HUES48 (cell line): ENCODE measurements at regions not wholly inside any gene's neighbourhood (a gene's known extent, or its start where the extent isn't known, plus 50 kb on each side); places are given as distances from the start of the nearest gene placed in this dataset.
A peak's percentile ranks its signal among the peaks of the same experiment; 100 is the strongest.
"Not testable (repeated sequence)": the region's sequence is repeated elsewhere in the genome, so short reads cannot be mapped to it uniquely, and the experiment has no call there.

ENCODE experiments used
- H3K27ac ChIP-seq: one replicate; pipeline ENCODE4 v1.7.0; 2013; ENCODE audit warnings: low read depth, low read length, inconsistent platforms
- H3K27me3 ChIP-seq: 2 replicates; pipeline ENCODE4 v1.6.1; 2013; ENCODE audit warnings: mild to moderate bottlenecking, low read length; ENCODE audit not compliant: control insufficient read depth, insufficient read depth
- H3K36me3 ChIP-seq: 2 replicates; pipeline ENCODE4 v1.6.1; 2013; ENCODE audit warnings: low read length; ENCODE audit not compliant: control insufficient read depth, insufficient read depth
- H3K4me1 ChIP-seq: 2 replicates; pipeline ENCODE4 v1.6.1; 2013; ENCODE audit warnings: mild to moderate bottlenecking, low read length; ENCODE audit not compliant: control insufficient read depth, insufficient read depth
- H3K4me3 ChIP-seq: 2 replicates; pipeline ENCODE4 v1.5.1; 2013; ENCODE audit warnings: mild to moderate bottlenecking, low read depth, low read length
- H3K9ac ChIP-seq: 2 replicates; pipeline ENCODE4 v1.6.1; 2013; ENCODE audit warnings: mild to moderate bottlenecking, low read depth, low read length, moderate library complexity
- H3K9me3 ChIP-seq: 2 replicates; pipeline ENCODE4 v1.6.1; 2013; ENCODE audit warnings: low read length; ENCODE audit not compliant: control insufficient read depth, insufficient read depth

GRCh38 chr22:25447686-25448434 lies 116.6 kb upstream of the GRK3 start:
- Histone ChIP-seq H3K9me3 (no peaks in the 10 kb centered on the region), H3K27me3 (no peaks in the 10 kb centered on the region), H3K27ac (no peak overlapping the region), H3K4me1 (peaks cover 9% of the 10 kb centered on the region; the same call in 1 of the 2 replicates), H3K36me3 (no peaks in the 10 kb centered on the region), H3K4me3 (peak overlapping the region; percentile 97), H3K9ac (peak overlapping the region; percentile 70)

GRCh38 chr22:25448435-25449051 lies 115.9 kb upstream of the GRK3 start:
- Histone ChIP-seq H3K9ac (peak overlapping the region; percentile 70), H3K27me3 (no peaks in the 10 kb centered on the region), H3K9me3 (no peaks in the 10 kb centered on the region), H3K4me1 (peaks cover 9% of the 10 kb centered on the region; the same call in 1 of the 2 replicates), H3K27ac (no peak overlapping the region), H3K36me3 (peaks cover 5% of the 10 kb centered on the region), H3K4me3 (peak overlapping the region; percentile 97)

DNA sequence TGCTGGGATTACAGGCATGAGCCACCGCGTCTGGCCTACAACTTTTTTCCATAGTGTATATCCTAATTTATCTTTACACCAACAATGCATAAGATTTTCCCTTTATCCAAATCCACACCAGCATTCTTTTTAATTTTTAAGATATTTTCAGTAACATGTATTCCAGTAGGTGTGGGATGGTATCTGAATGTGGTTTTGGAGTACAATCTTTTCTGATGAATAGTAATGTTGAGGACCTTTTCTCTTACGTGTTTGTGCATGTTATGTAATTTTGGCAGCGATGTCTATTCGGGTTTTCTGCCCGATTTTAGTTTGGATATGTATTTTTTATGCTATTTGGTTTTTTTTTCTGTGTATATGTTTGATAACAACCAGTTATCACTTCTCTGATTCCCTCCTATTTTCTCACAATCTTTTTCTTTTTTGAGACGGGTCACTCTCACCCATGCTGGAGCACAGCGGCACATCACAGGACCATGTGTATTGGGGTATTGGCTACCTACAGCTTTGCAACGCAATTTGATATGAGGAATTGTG lies 114.6 kb upstream of the GRK3 start:
- Histone ChIP-seq H3K4me3 (0 out of 2 replicates have a peak overlapping the region, but pooled peaks have one; percentile 3), H3K9ac (no peak overlapping the region), H3K27me3 (no peaks in the 10 kb centered on the region), H3K36me3 (peaks cover 12% of the 10 kb centered on the region), H3K27ac (no peak overlapping the region), H3K9me3 (no peaks in the 10 kb centered on the region), H3K4me1 (peaks cover 9% of the 10 kb centered on the region; the same call in 1 of the 2 replicates)

- Histone ChIP-seq H3K36me3 (peaks cover 14% of the 10 kb centered on the region), H3K27me3 (no peaks in the 10 kb centered on the region), H3K4me1 (peaks cover 9% of the 10 kb centered on the region; the same call in 1 of the 2 replicates), H3K4me3 (no peak overlapping the region), H3K9ac (no peak overlapping the region; the same call in 1 of the 2 replicates), H3K9me3 (no peaks in the 10 kb centered on the region), H3K27ac (no peak overlapping the region)
Observed at GRCh38 chr22:25451480-25452114, 112.9 kb upstream of the GRK3 start.

DNA sequence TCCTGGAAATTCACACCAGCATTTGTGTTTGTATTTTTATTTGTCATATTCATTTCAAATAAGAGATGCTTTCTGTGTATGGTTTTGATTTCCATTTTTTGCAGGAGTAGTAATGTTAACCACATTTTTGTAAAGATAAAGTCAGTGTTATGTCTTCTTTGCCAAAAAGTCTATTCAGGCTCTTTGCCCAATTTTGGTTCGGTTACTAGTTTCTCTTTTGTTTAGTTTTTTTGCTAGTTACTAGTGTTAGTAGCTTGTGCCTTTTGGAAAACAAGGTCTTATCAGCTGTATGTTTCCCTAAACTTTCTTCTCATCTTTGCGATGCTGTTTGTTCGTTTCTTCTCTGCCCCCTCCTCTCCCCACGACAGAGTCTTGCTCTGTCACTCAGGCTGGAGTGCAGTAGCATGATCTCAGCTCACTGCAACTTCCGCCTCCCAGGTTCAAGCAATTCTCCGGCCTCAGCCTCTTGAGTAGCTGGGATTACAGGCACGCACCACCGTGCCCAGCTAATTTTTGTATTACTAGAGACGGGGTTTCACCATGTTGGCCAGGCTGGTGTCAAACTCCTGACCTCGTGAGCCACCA lies 112.3 kb upstream of the GRK3 start:
- Histone ChIP-seq H3K9me3 (no peaks in the 10 kb centered on the region), H3K36me3 (peaks cover 16% of the 10 kb centered on the region), H3K4me1 (peaks cover 9% of the 10 kb centered on the region; the same call in 1 of the 2 replicates), H3K27me3 (no peaks in the 10 kb centered on the region), H3K9ac (no peak overlapping the region; the same call in 1 of the 2 replicates), H3K27ac (no peak overlapping the region), H3K4me3 (no peak overlapping the region)

GRCh38 chr22:25453058-25453457 lies 111.4 kb upstream of the GRK3 start:
- no peaks in the 10 kb centered on the region for H3K9me3 ChIP-seq
- H3K36me3 ChIP-seq, result peaks cover 23% of the 10 kb centered on the region
- no peak overlapping the region for H3K4me3 ChIP-seq
- H3K27ac ChIP-seq, result no peak overlapping the region
- H3K9ac ChIP-seq, result no peak overlapping the region
- no peaks in the 10 kb centered on the region for H3K27me3 ChIP-seq
- 0 out of 2 replicates have a peak, but pooled peaks cover 5% of the 10 kb centered on the region for H3K4me1 ChIP-seq

- Histone ChIP-seq H3K4me3 (no peak overlapping the region), H3K9ac (no peak overlapping the region), H3K4me1 (0 out of 2 replicates have a peak, but pooled peaks cover 5% of the 10 kb centered on the region), H3K9me3 (no peaks in the 10 kb centered on the region), H3K27ac (no peak overlapping the region), H3K27me3 (no peaks in the 10 kb centered on the region), H3K36me3 (peaks cover 25% of the 10 kb centered on the region)
Observed at GRCh38 chr22:25453557-25453956, 110.9 kb upstream of the GRK3 start.

DNA sequence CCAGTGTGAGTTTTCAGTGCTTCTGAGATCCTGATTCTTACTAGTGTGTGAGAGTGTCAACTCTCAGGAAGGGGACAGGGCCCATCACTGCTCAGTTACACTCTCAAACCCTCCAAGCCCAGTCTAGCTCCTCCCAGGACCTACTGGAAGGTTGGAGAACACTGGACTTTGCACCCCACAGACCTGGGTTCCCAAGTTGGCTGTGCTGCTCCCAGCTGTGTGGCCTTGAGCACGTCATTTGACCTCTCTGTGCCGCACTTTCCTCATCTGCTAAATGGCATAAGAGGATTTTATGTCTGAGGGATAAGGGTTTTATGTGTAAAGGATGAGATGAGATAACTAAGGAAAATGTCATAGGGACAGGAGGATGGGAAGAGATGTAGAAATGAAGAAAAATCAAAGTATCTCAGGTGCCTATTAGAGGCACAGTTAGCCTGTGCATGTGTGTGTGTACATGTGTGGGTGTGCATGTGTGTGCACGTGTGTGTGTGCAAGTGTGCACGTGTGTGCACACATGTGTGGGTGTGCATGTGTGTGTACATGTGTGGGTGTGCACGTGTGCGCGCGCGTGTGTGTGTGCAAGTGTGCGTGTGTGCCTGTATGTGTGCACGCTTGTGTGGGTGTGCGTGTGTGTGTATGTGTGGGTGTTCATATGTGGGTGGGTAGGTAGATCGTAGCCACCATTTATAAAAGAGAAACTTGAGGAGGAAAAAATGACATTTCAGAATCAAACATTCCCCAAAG lies 108.0 kb upstream of the GRK3 start:
- H3K27ac ChIP-seq, H3K9ac ChIP-seq, H3K4me1 ChIP-seq, H3K9me3 ChIP-seq, H3K27me3 ChIP-seq, H3K4me3 ChIP-seq: not testable (repeated sequence)
- peaks cover 53% of the 10 kb centered on the region for H3K36me3 ChIP-seq

DNA sequence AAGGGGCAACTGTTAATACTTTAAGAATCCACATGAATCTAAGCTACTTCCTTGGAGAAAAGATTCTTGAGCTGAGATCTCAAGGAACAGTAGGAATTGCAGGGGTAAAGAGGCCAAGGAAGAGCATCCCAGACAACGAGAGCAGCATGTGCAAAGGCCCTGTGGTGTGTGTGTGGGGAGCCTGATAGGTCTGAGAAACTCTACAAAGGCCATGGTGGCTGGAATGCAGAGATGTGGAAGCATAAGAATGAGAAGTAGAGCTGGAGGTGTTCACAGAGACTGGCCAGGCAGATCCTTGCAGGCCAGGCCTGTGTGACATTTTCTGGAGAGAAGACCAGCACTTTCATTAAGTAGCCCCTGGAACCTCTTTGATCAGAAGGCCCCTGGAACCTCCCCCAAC lies 105.8 kb upstream of the GRK3 start:
- not testable (repeated sequence) for H3K27me3 ChIP-seq, H3K4me3 ChIP-seq, H3K9ac ChIP-seq, H3K9me3 ChIP-seq, H3K27ac ChIP-seq, H3K4me1 ChIP-seq
- H3K36me3 ChIP-seq, result peaks cover 48% of the 10 kb centered on the region

- H3K36me3 ChIP-seq, result peaks cover 42% of the 10 kb centered on the region
- not testable (repeated sequence) for H3K9me3 ChIP-seq, H3K4me1 ChIP-seq, H3K9ac ChIP-seq, H3K27ac ChIP-seq, H3K27me3 ChIP-seq, H3K4me3 ChIP-seq
Observed at GRCh38 chr22:25460682-25461081, 103.8 kb upstream of the GRK3 start.
